Tibial nerve (tissue), 4 donors: ENCODE measurements at regions not wholly inside any gene's neighbourhood (a gene's known extent, or its start where the extent isn't known, plus 50 kb on each side); places are given as distances from the start of the nearest gene placed in this dataset.

Experiments
- EP300 ChIP-seq, 2 donors: sonication (generic); formaldehyde crosslinking; IDR thresholded peaks; one replicate each; pipeline ENCODE4 v1.6.1; 2017; ENCODE audit warnings: antibody characterized with exemption in 2 of 2, mild to moderate bottlenecking in 1 of 2
- POLR2A ChIP-seq, 2 donors: fragments of 450-650 bp; IDR thresholded peaks; one replicate each; pipeline ENCODE4 v1.6.1; 2017; ENCODE audit warnings: antibody characterized with exemption in 2 of 2, mild to moderate bottlenecking in 2 of 2, moderate library complexity in 2 of 2
- TF ChIP-seq, protein P1 (sequence below), 5 experiments: fragments of 200-600 bp in 3 of 5; fragments of 450-650 bp in 2 of 5; sonication (generic) in 3 of 5; IDR thresholded peaks; one replicate each; pipeline ENCODE4 v1.5.1; 2016 to 2019; ENCODE audit warnings: antibody characterized with exemption in 5 of 5, mild to moderate bottlenecking in 3 of 5, moderate library complexity in 2 of 5

- TF ChIP-seq, protein P1, sequence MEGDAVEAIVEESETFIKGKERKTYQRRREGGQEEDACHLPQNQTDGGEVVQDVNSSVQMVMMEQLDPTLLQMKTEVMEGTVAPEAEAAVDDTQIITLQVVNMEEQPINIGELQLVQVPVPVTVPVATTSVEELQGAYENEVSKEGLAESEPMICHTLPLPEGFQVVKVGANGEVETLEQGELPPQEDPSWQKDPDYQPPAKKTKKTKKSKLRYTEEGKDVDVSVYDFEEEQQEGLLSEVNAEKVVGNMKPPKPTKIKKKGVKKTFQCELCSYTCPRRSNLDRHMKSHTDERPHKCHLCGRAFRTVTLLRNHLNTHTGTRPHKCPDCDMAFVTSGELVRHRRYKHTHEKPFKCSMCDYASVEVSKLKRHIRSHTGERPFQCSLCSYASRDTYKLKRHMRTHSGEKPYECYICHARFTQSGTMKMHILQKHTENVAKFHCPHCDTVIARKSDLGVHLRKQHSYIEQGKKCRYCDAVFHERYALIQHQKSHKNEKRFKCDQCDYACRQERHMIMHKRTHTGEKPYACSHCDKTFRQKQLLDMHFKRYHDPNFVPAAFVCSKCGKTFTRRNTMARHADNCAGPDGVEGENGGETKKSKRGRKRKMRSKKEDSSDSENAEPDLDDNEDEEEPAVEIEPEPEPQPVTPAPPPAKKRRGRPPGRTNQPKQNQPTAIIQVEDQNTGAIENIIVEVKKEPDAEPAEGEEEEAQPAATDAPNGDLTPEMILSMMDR (IDR thresholded peaks at IDR 0.05), result no peak
- TF ChIP-seq POLR2A (IDR thresholded peaks at IDR 0.05) (no peak), EP300 (IDR thresholded peaks at IDR 0.05) (no peak)
These were observed 303.0 kb downstream of the NUAK1 start for GRCh38 chr12:105835580-105836241.
